ENCODE measurements at regions not wholly inside any gene's neighbourhood (a gene's known extent, or its start where the extent isn't known, plus 50 kb on each side); places are given as distances from the start of the nearest gene placed in this dataset.
"Not testable (repeated sequence)": the region's sequence is repeated elsewhere in the genome, so short reads cannot be mapped to it uniquely, and the experiment has no call there.

- DNase-seq, result no peak
Observed at GRCh38 chr14:85016496-85016895, 513.4 kb upstream of the FLRT2 start.

- not testable (repeated sequence) for DNase-seq
Observed at GRCh38 chr14:85023866-85024265, 506.1 kb upstream of the FLRT2 start.

GRCh38 chr14:85024931-85025330 lies 505.0 kb upstream of the FLRT2 start:
- no peak for DNase-seq

GRCh38 chr14:85027681-85028370 lies 502.1 kb upstream of the FLRT2 start:
- no peak for DNase-seq

- DNase-seq, result no peak
Observed at GRCh38 chr14:85037411-85037810, 492.5 kb upstream of the FLRT2 start.

- no peak for DNase-seq
Observed at GRCh38 chr14:85038526-85039352, 491.2 kb upstream of the FLRT2 start.

- no peak for DNase-seq
Observed at GRCh38 chr14:85039353-85039626, 490.7 kb upstream of the FLRT2 start.

GRCh38 chr14:85040046-85040685 lies 489.8 kb upstream of the FLRT2 start:
- DNase-seq, result no peak

GRCh38 chr14:85041618-85042017 lies 488.3 kb upstream of the FLRT2 start:
- DNase-seq, result no peak

- DNase-seq, result no peak
Observed at GRCh38 chr14:85042301-85042700, 487.6 kb upstream of the FLRT2 start.

- DNase-seq, result no peak
Observed at GRCh38 chr14:85050180-85050579, 479.8 kb upstream of the FLRT2 start.

GRCh38 chr14:85052646-85053045 lies 477.3 kb upstream of the FLRT2 start:
- DNase-seq, result no peak

GRCh38 chr14:85054178-85054577 lies 475.8 kb upstream of the FLRT2 start:
- no peak for DNase-seq

GRCh38 chr14:85056267-85056666 lies 473.7 kb upstream of the FLRT2 start:
- DNase-seq, result no peak

- no peak for DNase-seq
Observed at GRCh38 chr14:85057221-85057620, 472.7 kb upstream of the FLRT2 start.

GRCh38 chr14:85058150-85058549 lies 471.8 kb upstream of the FLRT2 start:
- DNase-seq, result no peak

- no peak for DNase-seq
Observed at GRCh38 chr14:85060121-85060520, 469.8 kb upstream of the FLRT2 start.

- DNase-seq, result no peak
Observed at GRCh38 chr14:85061256-85061655, 468.7 kb upstream of the FLRT2 start.

GRCh38 chr14:85063747-85064146 lies 466.2 kb upstream of the FLRT2 start:
- DNase-seq, result no peak

GRCh38 chr14:85071447-85071846 lies 458.5 kb upstream of the FLRT2 start:
- no peak for DNase-seq

GRCh38 chr14:85074955-85075354 lies 455.0 kb upstream of the FLRT2 start:
- no peak for DNase-seq

- DNase-seq, result no peak
Observed at GRCh38 chr14:85075694-85076476, 454.1 kb upstream of the FLRT2 start.

- DNase-seq, result not testable (repeated sequence)
Observed at GRCh38 chr14:85077716-85078115, 452.2 kb upstream of the FLRT2 start.

All from NCI-H510A treated with DMSO at 0.1 percent for 48 hours (cell line).